ENCODE measurements at regions not wholly inside any gene's neighbourhood (a gene's known extent, or its start where the extent isn't known, plus 50 kb on each side); places are given as distances from the start of the nearest gene placed in this dataset.

DNA sequence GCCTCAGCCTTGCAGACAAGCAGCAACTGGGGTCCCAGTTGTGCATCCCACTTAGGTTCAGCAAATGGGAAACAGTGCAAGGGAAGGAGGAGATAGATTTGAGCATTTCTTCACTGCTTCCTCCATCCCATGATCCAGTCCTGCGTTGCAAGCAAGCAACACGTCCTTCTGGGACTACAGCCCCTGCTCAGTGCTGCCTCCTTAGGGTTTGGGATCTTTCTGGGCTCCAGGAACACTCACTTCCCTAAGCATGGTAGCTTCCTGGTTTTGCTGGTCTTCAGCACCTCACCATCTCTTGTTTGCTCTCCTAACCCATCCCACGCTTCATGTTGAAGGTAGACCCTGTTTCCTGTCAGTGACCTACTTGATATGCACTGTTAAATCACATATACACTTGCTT lies 444.7 kb downstream of the MED10 start:
- no peak for DNase-seq
- peaks cover 0 to 5% (median 2%) of the 10 kb centered on the region in 6 donors for H3K9me3 Mint-ChIP-seq
- H3K4me3 Mint-ChIP-seq: no peak overlapping the region
- H3K36me3 Mint-ChIP-seq: no peaks in the 10 kb centered on the region
- no peaks in the 10 kb centered on the region for H3K4me1 Mint-ChIP-seq
- H3K27ac Mint-ChIP-seq: no peak overlapping the region
- peaks cover 0 to 2% (median 0%) of the 10 kb centered on the region in 3 donors for H3K27me3 Mint-ChIP-seq (ENCODE audit: low read depth in 3 of 3)

- Mint-ChIP-seq H3K4me3 (no peak overlapping the region), H3K4me1 (no peaks in the 10 kb centered on the region), H3K9me3 (peaks cover 0 to 5% (median 2%) of the 10 kb centered on the region in 6 donors), H3K36me3 (no peaks in the 10 kb centered on the region), H3K27ac (no peak overlapping the region), H3K27me3 (ENCODE audit: low read depth in 3 of 3) (peaks cover 0 to 1% (median 0%) of the 10 kb centered on the region in 3 donors)
- no peak for DNase-seq
Measured at GRCh38 chr5:5932824-5933223, 445.5 kb downstream of the MED10 start.

DNA sequence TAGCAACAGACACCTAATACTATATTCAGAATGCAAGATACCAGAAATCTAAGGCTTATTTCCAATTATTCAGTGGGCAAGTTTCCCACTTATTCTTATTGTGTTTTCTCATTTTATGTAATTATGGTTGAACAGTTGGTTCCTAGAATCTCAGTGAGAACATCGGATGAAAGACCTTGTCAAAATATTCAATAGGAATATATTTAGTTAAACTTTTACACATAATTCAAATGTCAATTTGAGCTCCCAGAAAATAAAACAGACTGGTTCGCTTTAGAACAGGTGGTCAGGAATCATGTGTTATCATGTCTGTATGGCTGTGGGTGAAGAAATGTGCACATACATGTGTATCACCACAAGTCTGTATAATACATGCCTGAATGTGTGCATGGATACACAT lies 447.8 kb downstream of the MED10 start:
- DNase-seq: no peak
- no peaks in the 10 kb centered on the region for H3K36me3 Mint-ChIP-seq
- no peak overlapping the region for H3K27ac Mint-ChIP-seq
- H3K27me3 Mint-ChIP-seq (ENCODE audit: low read depth in 3 of 3): peaks cover 0 to 2% (median 0%) of the 10 kb centered on the region in 3 donors
- H3K4me3 Mint-ChIP-seq: no peak overlapping the region
- peaks cover 0 to 3% (median under 1%) of the 10 kb centered on the region in 6 donors for H3K9me3 Mint-ChIP-seq
- no peaks in the 10 kb centered on the region for H3K4me1 Mint-ChIP-seq

DNA sequence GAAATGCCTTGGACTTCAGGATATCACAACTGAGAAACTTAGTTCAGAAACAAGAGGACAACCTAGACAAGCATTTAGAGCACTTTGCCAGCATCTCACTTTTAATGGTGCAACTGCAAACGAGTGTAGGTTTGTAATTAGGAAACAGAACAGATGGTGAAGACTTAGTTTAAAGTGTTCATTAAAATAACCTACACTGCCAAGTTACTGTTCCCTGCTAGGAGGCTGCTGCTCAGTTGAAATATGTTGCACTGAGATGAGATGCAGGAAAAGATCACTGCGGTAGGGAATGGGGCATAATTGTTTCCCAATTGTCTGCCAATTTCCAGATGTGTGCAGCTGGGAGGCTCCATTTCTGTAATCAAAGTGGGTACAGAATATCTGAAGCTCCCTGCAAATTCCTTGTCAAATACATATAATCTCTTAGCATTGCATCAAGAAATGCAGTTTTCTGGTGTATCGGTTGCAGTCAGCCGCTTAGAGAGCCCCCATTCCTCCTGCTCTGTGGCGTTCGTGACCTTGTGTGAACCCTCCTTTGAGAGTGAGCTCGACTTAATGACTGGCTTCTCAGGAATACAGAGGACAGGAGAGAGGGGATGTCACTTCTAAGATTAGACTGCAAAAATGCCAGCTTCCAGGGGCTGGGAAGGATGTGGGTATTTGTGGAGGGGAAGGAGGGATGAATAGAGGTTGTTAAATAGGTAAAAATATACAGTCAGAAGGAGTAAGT lies 448.9 kb downstream of the MED10 start:
- no peaks in the 10 kb centered on the region for H3K36me3 Mint-ChIP-seq
- H3K4me1 Mint-ChIP-seq: no peaks in the 10 kb centered on the region
- H3K9me3 Mint-ChIP-seq: peaks cover 0 to 3% (median 0%) of the 10 kb centered on the region in 6 donors
- H3K27ac Mint-ChIP-seq: no peak overlapping the region
- no peak overlapping the region for H3K4me3 Mint-ChIP-seq
- DNase-seq: no peak
- H3K27me3 Mint-ChIP-seq (ENCODE audit: low read depth in 3 of 3): peaks cover 0 to 2% (median 0%) of the 10 kb centered on the region in 3 donors

GRCh38 chr5:5925191-5925590 lies 453.2 kb downstream of the MED10 start:
- peaks cover 0 to 3% (median 0%) of the 10 kb centered on the region in 6 donors for H3K9me3 Mint-ChIP-seq
- peaks cover 0 to 2% (median 0%) of the 10 kb centered on the region in 3 donors for H3K27me3 Mint-ChIP-seq (ENCODE audit: low read depth in 3 of 3)
- H3K4me3 Mint-ChIP-seq: no peak overlapping the region
- no peaks in the 10 kb centered on the region for H3K4me1 Mint-ChIP-seq
- no peak overlapping the region for H3K27ac Mint-ChIP-seq
- DNase-seq: no peak
- H3K36me3 Mint-ChIP-seq: no peaks in the 10 kb centered on the region

GRCh38 chr5:5919411-5919810 lies 458.9 kb downstream of the MED10 start:
- H3K4me1 Mint-ChIP-seq: no peaks in the 10 kb centered on the region
- no peaks in the 10 kb centered on the region for H3K36me3 Mint-ChIP-seq
- peaks cover 0 to 2% (median 0%) of the 10 kb centered on the region in 6 donors for H3K9me3 Mint-ChIP-seq
- peaks cover 0 to 2% (median 0%) of the 10 kb centered on the region in 3 donors for H3K27me3 Mint-ChIP-seq (ENCODE audit: low read depth in 3 of 3)
- H3K4me3 Mint-ChIP-seq: no peak overlapping the region
- no peak overlapping the region for H3K27ac Mint-ChIP-seq
- DNase-seq: no peak

DNA sequence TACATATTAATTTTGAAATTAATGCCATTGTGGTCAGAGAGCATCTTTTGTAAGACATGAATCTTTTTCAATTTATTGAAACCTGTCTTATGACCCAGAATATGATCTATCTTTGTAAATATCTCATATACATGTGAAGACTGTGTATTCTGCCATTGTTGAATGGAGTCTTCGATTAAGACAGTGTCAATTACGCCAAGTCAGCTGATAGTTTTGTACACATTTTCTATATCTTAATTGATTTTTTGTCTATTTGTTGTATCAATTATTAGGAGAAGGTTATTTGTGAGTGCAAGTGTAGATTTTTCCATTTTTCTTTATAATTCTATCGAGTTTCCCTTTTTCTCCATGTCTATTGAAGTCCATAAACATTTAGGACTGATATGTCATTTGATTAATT lies 471.6 kb downstream of the MED10 start:
- Mint-ChIP-seq H3K27me3 (ENCODE audit: low read depth in 3 of 3) (peaks cover 0 to 2% (median 1%) of the 10 kb centered on the region in 3 donors), H3K4me3 (no peak overlapping the region), H3K27ac (no peak overlapping the region), H3K9me3 (peaks cover 0 to 4% (median 0%) of the 10 kb centered on the region in 6 donors), H3K4me1 (no peaks in the 10 kb centered on the region), H3K36me3 (no peaks in the 10 kb centered on the region)
- DNase-seq: no peak

GRCh38 chr5:5905186-5905585 lies 473.2 kb downstream of the MED10 start:
- Mint-ChIP-seq H3K4me3 (no peak overlapping the region), H3K27me3 (ENCODE audit: low read depth in 3 of 3) (peaks cover 0 to 4% (median 3%) of the 10 kb centered on the region in 3 donors), H3K4me1 (no peaks in the 10 kb centered on the region), H3K9me3 (peaks cover 0 to 4% (median 0%) of the 10 kb centered on the region in 6 donors), H3K27ac (no peak overlapping the region), H3K36me3 (no peaks in the 10 kb centered on the region)
- no peak for DNase-seq

DNA sequence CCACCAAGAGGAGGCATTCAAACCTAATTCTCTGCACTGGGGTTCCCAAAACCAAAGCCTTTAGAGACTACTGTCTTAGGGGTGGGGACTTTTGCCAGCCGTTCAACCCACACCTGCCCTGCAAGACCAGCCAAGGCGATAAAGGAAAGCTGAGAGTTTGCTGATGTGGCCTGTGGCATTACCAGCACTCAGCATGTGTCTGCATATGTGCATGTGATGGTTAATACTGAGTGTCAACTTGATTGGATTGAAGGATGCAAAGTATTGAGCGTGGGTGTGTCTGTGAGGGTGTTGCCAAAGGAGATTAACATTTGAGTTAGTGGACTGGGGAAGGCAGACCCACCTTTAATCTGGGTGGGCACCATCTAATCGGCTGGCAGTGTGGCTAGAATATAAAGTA lies 474.2 kb downstream of the MED10 start:
- DNase-seq: no peak
- Mint-ChIP-seq H3K27ac (no peak overlapping the region), H3K4me1 (no peaks in the 10 kb centered on the region), H3K4me3 (no peak overlapping the region), H3K27me3 (ENCODE audit: low read depth in 3 of 3) (peaks cover 0 to 6% (median 3%) of the 10 kb centered on the region in 3 donors), H3K36me3 (no peaks in the 10 kb centered on the region), H3K9me3 (peaks cover 0 to 4% (median 0%) of the 10 kb centered on the region in 6 donors)

DNA sequence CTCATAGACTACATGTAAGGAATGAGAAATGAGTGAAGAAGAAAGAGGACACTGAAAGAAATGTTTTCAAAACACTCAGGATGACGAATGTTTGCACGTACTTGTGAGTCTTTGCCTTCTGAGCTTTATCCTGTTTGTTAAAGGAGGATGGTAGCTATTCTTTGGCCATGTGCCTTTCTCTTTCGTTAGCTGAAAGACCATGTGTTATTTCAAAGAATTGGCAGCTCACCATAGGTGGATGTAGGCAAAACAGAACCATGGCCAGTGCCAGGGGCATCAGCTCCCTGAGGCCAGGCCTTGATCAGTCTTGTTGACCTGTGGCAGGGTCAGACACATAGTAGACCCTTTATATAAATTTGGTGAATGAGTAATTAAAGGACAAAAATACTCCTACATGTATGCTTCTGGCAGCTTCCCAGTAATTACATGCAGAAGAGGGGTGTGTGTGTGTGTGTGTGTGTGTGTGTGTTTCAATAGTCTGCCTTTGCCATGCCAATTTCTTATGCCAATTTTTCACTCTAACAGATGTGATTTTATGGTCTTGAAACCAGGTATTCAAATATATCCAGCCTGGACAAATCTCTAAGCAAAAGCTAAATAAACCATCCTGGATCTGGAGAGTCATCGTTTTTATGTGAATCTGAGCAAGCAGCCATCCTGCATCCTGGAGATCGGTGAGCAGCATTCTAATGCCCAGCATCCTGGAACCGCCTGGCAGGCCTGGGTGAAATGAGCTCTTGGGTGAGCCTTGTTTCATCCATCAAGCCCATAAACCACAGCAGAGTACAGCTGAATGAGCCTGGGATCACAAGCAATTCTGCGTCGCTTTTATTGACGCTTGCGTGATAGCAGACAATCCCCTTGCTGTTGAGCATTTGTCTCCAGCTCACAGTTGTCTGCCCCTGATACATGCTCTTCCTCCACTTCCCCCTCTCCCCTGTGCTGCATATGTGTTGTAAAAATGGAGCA lies 475.4 kb downstream of the MED10 start:
- H3K4me1 Mint-ChIP-seq: no peaks in the 10 kb centered on the region
- no peak overlapping the region for H3K4me3 Mint-ChIP-seq
- no peak for DNase-seq
- H3K27me3 Mint-ChIP-seq (ENCODE audit: low read depth in 3 of 3): peaks cover 0 to 6% (median 2%) of the 10 kb centered on the region in 3 donors
- no peaks in the 10 kb centered on the region for H3K36me3 Mint-ChIP-seq
- no peak overlapping the region for H3K27ac Mint-ChIP-seq
- peaks cover 0 to 4% (median 0%) of the 10 kb centered on the region in 6 donors for H3K9me3 Mint-ChIP-seq

- no peaks in the 10 kb centered on the region for H3K36me3 Mint-ChIP-seq
Measured at GRCh38 chr5:5900350-5900749, 477.9 kb downstream of the ICE1 start.

GRCh38 chr5:5899716-5900115 lies 477.2 kb downstream of the ICE1 start:
- Mint-ChIP-seq H3K27ac (no peak overlapping the region), H3K4me3 (no peak overlapping the region), H3K9me3 (peaks cover 0 to 2% (median 0%) of the 10 kb centered on the region in 6 donors), H3K27me3 (ENCODE audit: low read depth in 3 of 3) (peaks cover 0 to 4% (median 2%) of the 10 kb centered on the region in 3 donors), H3K36me3 (no peaks in the 10 kb centered on the region), H3K4me1 (no peaks in the 10 kb centered on the region)
- DNase-seq: no peak

More at GRCh38 chr5:5900350-5900749, 477.9 kb downstream of the ICE1 start:
- Mint-ChIP-seq H3K4me1 (no peaks in the 10 kb centered on the region), H3K27me3 (ENCODE audit: low read depth in 3 of 3) (peaks cover 0 to 4% (median 2%) of the 10 kb centered on the region in 3 donors), H3K27ac (no peak overlapping the region), H3K4me3 (no peak overlapping the region), H3K9me3 (peaks cover 0 to 2% (median 0%) of the 10 kb centered on the region in 6 donors)
- no peak for DNase-seq

DNA sequence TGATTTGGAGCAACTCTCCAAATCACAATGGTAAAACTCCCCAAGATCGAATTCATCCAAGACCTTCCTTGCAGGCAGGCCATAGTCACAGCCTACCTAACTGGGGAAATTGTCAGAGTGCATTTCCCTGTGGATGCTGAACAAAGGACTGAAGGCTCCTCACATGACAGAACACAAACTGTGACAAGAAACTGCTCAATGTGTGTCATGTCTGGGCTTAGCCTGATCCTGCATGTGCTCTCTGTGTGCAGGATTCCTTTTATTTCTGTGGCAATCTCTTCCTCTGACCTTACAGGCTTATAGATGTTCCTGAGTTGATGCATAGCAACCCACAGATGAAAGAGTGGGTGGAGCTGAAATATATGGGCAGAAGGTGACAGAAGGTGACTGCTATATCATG lies 465.8 kb downstream of the ICE1 start:
- no peak overlapping the region for H3K4me3 Mint-ChIP-seq
- peaks cover 0 to 1% (median 0%) of the 10 kb centered on the region in 6 donors for H3K9me3 Mint-ChIP-seq
- H3K27me3 Mint-ChIP-seq (ENCODE audit: low read depth in 3 of 3): peaks cover 2 to 15% (median 5%) of the 10 kb centered on the region in 3 donors
- H3K4me1 Mint-ChIP-seq: no peaks in the 10 kb centered on the region
- H3K36me3 Mint-ChIP-seq: no peaks in the 10 kb centered on the region
- H3K27ac Mint-ChIP-seq: no peak overlapping the region
- DNase-seq: no peak

- Mint-ChIP-seq H3K4me1 (no peaks in the 10 kb centered on the region), H3K4me3 (no peak overlapping the region), H3K27ac (no peak overlapping the region), H3K9me3 (peaks cover 0 to 1% (median 0%) of the 10 kb centered on the region in 6 donors), H3K36me3 (no peaks in the 10 kb centered on the region), H3K27me3 (ENCODE audit: low read depth in 3 of 3) (peaks cover 2 to 15% (median 5%) of the 10 kb centered on the region in 3 donors)
- DNase-seq: no peak
Measured at GRCh38 chr5:5887833-5888232, 465.4 kb downstream of the ICE1 start.
